NCI-H524 treated with DMSO at 0.1 percent for 48 hours (cell line): ENCODE measurements at regions not wholly inside any gene's neighbourhood (a gene's known extent, or its start where the extent isn't known, plus 50 kb on each side); places are given as distances from the start of the nearest gene placed in this dataset.
"Not testable (repeated sequence)": the region's sequence is repeated elsewhere in the genome, so short reads cannot be mapped to it uniquely, and the experiment has no call there.

Source experiments
- DNase-seq: peaks from one replicate; lab custom pipeline; 2025; lab: John Stamatoyannopoulos, UW

DNA sequence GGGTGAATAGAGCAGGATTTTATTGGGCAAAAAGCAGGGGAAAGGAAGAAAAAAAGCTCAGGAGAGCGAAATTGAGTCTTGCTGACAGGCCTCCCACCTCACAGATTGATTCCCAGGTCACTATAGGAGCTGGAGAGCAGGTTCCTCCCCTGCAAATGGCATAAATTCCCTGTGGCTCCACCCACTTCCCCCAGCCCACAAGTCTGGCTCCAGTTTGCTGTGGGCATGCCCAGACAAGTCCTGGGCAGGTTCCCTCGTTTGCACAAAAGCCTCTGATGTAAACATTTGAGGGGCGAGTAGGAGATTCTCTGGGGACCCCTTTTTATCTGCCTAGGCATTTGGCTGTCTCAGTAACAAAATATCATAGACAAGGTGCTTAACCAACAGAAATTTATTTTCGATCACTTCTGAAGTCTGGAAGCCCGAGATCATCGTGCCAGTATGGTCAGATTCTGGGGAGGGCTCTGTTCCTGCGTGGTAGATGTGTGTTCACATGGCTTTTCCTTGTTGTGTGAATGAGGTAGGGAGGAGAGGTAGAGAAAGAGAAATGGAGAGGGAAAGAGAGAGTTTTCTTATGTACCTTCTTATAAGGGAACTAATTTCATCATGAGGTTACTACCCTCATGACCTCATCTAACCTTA is 614.5 kb downstream of the MAT2B start:
- no peak for DNase-seq

DNA sequence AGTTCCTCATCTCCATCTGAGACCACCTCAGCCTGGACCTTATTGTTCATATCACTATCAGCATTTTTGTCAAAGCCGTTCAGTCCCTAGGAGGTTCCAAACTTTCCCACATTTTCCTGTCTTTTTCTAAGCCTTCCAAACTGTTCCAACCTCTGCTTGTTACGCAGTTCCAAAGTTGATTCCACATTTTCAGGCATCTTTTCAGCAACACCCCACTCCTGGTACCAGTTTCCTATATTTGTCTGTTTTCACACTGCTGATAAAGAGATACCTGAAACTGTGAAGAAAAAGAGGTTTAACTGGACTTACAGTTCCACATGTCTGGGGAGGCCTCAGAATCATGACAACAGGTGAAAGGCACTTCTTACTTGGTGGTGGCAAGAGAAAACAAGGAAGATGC is 622.1 kb downstream of the MAT2B start:
- DNase-seq, result no peak

DNA sequence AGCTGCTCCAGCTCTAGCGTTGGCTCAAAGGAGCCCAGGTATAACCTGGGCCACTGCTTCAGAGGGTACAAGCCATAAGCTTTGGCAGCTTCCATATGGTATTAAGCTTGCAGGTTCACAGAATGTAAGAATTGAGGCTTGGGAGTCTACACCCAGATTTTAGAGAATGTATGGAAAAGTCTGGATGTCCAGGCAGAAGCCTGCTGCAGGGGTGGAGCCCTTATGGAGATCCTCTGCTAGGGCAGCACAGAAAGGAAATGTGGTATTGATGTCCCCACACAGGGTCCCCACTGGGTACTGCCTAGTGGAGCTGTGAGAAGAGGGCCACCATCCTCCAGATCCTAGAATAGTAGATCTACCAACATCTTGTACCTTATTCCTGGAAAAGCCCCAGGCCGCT is 626.9 kb downstream of the MAT2B start:
- DNase-seq, result no peak

DNA sequence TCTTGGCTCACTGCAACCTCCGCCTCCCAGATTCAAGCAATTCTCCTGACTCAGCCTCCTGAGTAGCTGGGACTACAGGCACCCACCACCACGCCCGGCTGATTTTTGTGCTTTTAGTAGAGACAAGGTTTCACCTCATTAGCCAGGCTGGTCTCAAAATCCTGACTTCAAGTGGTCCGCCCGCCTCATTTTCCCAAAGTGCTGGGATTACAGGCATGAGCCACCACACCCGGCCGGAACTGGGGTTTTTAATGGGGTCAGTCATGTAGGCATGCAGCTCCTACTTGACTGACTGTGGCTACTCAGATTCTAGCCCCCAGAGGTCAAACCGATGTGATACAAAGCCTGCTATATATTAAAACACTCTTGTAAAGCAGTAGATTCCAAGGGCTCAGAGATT is 631.7 kb downstream of the MAT2B start:
- DNase-seq, result no peak

DNA sequence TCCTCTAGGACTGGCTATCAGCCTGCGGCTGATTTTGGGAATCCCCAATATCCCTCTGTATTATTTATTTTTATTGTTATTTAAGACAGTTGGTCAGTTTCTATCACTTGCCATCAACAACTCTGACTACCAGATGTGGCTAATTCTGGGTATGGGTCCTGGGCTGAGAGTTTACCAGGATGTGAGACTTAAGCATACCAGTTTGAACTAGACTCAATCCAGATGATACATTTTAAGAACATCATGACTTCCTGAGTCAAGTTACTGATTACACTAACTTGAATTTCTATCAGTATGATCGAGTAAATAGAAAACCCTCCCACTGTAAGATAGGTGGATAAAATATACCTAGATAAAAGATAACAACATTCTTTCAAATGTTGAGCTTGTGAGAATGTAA is 634.0 kb downstream of the MAT2B start:
- DNase-seq, result no peak

DNA sequence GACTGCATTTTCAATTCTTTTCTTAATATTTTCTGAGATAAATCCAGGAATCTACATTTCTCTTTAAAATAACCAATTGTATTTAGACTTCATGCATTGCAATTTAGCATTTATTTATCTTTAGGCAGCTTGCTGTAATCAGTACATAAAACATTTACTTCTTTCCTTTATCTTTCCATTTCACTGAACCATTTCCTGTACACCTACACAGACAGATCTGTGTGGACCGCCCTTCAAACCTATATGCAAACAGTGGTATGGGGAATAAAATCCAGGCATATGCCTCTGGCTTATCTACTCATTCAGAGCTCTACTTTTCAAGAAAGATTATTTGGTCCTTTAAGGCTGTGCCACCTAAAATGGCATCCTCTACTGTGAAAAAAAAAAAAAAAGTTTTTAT is 640.0 kb downstream of the MAT2B start:
- DNase-seq, result no peak

DNA sequence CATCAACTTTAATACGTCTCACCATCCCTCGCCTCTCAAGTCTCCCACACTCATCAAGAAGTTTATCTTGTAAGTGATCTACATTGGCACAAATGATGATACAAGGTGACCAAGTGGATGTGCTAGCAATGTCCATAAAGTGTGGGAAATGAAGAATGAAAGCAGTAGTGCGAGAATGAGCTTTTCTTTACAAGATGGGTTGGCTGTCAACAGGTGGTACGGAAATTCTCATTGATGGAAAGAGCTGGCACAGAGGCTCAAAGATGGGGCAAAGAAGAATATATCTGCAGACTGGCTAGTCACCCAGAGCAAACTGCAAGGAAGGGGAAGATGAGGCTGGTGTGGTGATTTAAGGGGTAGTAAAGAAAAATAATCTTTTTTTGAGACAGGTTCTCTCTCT is 640.8 kb downstream of the MAT2B start:
- no peak for DNase-seq

DNA sequence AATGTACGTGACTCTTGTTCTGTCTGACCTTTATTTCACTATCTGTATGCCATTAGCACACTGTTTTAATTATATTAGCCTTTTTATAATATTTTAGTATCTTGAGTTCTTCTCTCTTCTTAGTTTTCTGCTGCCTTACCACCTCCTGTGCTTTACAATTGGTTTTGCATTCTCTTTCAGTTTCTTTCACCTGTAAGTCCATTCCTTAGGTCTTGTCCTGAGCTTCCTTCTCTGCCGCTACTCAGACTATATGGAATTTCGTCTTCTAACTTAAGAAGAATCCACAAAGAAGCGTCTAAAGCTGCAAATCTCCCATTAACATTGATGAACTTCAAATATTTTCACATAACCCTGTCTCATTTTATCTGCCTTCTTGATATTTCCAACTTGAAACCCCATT is 642.9 kb downstream of the MAT2B start:
- no peak for DNase-seq

DNA sequence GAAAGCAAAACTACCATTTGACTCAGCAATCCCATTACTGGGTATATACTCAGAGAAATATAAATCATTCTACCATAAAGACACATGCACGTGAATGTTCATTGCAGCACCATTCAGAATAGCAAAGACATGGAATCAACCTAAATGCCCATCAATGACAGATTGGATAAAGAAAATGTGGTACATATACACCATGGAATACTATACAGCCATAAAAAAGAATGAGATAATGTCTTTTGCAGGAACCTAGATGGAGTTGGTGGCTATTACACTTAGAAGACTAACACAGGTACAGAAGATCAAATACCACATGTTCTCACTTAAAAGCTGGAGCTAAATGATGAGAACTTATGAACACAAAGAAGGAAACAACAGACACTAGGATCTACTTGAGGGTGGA is 647.1 kb downstream of the MAT2B start:
- DNase-seq, result not testable (repeated sequence)

DNA sequence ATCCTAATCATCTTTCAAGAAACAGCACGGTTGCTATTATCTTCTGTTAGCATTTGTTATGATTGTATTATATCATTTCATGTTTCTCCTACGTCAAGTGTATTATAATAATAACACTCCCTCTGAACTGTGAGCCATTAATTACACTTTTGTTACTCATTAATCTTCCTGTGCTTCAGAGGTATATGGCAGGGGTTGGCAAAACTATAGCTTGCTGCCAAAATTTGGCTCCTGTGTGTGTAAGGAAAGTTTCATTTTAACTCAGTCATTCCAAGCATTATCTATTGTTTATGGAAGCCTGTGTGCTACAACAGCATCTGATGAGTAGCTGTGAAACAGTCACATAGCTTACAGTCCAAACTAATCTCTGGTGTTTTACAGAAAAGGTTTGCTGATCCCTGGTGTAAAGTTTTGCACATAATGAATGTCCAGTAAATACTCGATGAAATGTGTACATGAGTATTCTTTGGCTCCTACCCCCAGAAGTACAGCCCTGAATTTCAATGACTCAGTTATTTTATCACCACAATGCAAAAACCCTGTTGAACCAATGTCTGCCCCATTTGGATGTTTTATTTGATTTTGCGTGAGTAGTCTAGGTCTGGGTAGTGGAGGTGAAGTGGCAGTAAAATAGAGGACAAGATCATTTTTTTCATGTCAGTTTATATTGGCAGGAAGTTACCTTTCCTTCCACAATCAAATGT is 648.2 kb downstream of the MAT2B start:
- no peak for DNase-seq

DNA sequence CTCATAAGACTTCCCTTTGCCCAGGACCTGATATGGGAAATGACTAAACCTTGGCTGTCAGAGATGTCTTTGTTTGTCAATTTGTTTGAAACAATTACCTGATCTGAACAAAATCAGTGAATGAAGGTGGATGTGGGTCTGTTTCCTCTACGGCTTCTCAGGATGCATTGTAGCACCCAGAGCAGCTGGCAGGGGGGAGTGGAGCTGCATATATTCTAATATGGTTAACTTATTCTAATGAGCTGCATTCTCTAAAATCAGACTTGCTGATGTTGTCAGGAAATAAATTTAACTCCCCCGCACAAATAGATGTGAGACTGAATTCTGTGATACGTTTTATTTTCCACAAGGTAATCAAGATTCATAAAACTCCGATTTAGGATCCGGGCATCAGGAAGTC is 665.4 kb downstream of the MAT2B start:
- no peak for DNase-seq

DNA sequence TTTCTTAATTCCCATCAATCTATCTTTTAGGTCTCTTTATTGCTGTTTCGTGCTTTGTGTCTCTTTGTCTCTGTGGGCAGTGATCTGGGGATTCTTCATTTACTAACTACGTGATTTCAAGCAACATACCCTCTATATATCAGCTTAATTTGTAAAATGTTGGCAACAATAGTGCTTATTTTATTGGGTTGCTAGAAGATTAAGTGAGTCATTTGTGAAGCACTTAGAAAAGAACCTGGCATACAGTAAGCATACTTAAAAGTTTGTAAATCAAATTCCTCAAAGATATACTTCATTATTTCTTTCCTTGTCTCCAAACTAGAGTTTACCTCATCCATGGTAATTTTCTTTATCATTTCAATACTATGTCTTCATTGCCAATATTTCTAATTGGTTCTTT is 669.7 kb downstream of the MAT2B start:
- DNase-seq, result no peak

DNA sequence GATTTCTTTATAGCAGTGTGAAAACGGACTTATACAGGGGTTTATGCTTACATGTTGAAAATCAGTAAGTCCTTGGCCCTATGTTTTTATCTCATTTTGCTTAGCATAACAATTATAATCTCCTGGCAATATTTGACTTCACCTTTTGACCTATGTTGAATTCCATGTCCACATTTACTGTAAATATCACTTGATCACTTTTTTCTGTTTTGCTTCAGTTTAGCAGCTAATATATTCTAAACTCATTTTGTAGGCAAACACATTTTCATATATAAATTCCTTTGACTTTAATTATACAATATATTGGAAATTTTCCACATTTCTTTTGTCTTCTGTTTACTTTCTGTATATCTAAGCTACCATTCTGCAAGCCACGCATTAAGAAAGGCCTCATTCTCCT is 674.0 kb downstream of the MAT2B start:
- no peak for DNase-seq

DNA sequence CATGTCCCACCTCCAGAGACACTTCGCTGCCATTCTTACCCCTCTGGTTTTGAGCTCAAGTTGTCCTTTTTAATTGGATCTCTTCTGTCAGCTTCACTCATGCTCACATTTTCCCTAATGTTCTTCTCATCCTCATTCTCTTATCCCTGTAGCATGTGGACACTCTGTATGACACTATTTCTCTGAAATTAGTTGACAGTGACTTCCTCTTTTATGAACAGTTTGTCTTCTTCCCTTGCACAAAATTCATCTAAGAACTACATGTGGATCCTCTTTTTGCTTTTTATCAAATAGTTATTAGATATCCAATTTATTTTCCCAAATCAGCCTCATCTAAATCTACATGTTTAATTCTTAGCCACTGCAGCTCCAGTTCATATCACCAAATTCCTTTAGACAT is 676.2 kb downstream of the MAT2B start:
- no peak for DNase-seq

DNA sequence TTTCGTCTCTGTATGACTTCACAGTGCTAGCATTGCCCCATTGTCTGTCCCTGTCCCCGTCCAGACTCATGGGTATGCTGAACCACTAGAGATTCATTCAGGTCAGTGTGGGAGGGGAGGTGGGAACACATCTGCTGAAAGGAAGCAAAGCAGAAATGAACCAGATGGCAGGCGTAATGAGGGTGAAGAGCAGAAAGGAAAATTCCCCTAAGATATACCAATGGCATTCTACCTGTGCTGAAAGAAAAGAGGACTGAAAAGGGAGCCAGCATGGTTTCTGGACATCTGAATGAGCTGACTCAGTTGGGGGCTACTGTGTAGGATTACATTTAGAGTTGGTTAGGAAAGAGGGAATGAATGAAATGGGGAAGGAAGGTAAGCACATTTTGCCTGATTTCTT is 678.7 kb downstream of the MAT2B start:
- peak; percentile 11 for DNase-seq

DNA sequence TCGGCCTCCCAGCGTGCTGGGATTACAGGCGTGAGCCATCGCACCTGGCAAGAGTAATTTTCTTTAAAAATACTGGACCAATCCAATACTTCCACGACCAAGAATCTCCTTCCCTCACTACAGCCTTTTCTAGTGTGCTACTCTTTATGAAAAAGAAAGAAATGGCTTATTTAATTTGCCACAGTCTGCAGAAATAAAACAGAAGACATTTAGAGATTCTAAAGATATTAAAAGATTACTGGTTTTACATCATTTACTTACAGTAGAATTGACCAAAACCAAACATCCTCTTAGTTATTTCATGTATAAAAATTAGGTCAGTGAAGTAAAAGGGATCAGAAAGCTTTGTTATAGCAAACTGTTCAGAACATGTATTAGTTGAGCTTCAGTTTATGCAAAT is 679.6 kb downstream of the MAT2B start:
- no peak for DNase-seq

DNA sequence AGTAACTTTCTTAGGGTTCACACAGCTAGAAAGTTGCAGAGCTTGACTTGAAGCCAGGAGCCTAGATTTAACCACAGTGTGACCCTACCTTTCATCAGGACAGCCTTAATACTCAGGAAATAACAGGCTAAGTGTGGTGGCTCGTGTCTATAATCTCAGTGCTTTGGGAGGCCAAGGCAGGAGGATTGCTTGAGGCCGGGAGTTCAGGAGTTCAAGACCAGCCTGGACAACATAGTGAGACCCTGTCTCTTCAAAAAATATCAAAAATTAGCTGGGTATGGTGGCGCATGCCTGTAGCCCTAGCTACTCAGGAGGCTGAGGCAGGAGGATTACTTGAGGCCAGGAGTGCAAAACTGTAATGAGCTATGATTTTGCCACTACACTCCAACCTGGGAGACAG is 681.1 kb downstream of the MAT2B start:
- no peak for DNase-seq

DNA sequence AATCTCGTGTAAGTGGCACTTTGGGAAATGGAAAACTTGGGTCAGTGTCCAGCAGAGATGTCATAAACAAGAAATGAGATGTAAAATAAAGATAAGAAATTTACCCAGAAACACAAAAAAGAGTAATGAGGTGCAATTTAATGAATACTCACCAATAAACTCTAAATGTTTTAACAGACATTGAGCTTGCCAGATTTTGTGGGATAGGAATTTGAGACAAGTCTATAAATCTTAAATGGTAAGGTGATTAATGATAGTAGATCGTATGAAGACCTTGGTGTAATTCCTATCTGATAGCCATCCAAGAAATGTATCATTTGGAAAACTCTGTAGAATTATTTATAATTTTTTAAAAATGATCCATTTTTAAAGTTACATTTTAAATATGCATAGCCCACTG is 682.4 kb downstream of the MAT2B start:
- DNase-seq, result no peak

DNA sequence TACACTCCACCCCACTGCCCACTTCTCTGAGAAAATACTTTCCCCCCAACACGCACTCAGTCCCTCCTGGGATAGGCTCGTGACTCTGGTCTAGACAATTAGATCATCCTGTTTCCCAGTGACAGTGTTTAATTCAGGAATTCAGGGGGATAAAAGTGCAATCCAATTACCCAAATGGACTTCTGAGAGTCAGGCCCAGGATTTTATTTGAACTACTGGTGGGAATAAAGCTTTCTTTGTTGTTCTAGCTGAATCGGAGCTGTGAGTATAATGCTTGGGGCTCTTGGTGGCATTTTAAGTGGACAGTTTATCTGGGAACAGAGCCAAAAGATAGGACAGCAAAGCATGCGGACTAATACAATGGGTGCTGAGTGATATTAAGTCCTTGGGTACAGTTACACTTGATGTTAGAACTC is 683.3 kb downstream of the MAT2B start:
- peak; percentile 57 for DNase-seq

DNA sequence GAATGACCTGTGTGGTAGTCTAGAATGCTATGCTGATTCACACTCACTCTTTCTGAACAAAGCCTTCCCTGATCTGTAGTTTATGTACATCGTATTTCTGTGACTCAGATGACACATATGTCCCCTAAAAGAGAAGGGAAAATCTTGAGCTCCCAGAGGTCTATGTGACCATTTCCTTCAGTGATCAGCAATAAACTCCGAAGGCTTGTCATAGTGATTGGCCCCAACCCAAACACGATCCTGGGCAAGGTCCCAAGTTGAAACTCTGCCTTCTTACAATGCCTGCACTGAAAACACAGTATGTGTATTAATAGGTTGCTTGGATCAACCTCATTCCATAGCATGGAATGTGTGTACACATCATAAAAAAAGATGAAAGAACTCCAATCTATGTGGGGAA is 685.8 kb downstream of the MAT2B start:
- no peak for DNase-seq

DNA sequence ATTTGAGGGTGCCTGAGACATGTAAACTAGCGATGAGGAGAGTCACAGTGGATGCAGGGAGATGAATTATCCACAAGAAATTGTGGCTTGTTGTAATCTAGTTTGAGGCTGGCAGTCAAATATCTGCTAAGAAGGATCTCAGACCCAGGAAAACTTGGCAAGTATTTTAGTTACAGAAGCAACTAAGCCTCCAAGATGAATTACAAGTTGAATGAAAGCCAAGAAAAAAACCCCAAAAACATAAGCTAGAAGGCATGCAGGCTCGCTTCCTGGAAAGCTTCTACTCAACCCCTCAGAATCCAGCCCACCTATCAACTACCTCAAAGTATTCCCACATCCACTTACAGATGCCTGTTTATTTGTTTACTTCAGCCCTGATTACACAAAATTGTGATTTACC is 696.9 kb downstream of the MAT2B start:
- DNase-seq, result no peak

DNA sequence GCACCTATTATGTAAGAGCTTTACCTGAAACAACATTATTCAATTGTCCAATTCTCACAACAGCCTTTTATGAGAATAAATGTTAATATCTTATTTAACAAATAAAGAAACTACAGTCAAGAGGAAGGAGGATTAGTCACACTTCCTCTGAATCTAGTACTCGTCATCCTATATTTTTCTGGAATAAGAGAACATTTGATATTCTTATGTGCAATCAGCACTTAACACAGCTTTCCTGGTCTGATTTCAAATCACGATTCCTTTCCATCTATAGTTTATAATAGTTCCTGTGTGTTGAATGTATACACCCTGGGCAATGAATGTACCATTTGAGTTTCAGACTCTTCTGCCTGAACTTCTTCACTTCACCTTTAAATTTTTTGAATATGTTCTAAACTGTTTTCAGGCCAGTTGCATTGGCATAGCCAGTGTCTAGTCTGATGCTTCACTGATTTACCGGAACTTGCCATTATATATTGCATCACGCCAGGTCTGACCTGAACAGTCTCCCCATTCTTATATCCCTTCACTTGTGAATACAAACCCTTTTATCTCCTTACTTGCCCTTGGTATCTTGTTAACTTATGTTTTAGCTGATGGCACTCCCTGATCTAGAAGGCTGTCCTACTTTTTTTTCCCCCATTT is 698.3 kb downstream of the MAT2B start:
- no peak for DNase-seq

DNA sequence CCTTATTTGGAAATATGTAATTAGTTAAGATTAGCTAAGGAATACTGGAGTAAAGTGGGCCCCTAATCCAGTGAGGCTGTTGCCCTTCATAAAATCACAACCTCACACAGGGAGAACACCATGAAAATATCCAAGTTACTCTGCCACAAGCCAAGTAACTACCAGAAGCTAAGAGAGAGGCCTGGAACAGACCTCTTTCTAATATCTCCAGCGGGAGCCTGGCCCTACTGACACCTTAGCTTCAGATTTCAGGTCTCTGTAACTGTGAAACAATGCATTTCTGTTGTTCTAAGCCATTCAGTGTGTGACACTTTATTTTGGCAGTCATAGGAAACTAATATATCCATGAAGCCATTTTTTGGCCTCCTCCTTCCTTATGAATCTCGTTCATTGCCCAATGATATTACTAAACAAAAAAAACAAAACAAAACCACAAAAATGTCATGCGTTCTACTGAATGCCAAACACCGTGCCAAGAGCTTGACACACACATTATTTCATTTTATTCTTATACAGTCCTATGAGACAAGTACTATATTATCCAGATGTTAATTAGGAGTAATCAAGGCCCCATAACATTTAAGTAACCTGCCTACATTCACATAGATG is 699.0 kb downstream of the MAT2B start:
- no peak for DNase-seq
